GM13977 (cell line): ENCODE measurements at regions not wholly inside any gene's neighbourhood (a gene's known extent, or its start where the extent isn't known, plus 50 kb on each side); places are given as distances from the start of the nearest gene placed in this dataset.

ENCODE experiments used
- DNase-seq: peaks from one replicate; pipeline ENCODE4 v3.0.0; 2012; ENCODE audit warnings: low spot score
- in situ Hi-C: fragments of 300-500 bp; cut with MboI; formaldehyde crosslinking; loops from one replicate; pipeline ENCODE4 v1.12.0; 2022; ENCODE audit warnings: low sequenced_read_pairs, low pct_unique_long_range_greater_than_20kb, mixed read lengths, inconsistent platforms; ENCODE audit not compliant: unreplicated experiment
- TF ChIP-seq, protein P1 (sequence below): IDR thresholded peaks from 2 replicates; pipeline ENCODE4 v1.5.1; 2012; ENCODE audit warnings: mild to moderate bottlenecking, control low read depth; ENCODE audit not compliant: insufficient read depth; ENCODE audit errors: extremely low read depth, missing control alignments

- no peak for DNase-seq
- TF ChIP-seq, protein P1, sequence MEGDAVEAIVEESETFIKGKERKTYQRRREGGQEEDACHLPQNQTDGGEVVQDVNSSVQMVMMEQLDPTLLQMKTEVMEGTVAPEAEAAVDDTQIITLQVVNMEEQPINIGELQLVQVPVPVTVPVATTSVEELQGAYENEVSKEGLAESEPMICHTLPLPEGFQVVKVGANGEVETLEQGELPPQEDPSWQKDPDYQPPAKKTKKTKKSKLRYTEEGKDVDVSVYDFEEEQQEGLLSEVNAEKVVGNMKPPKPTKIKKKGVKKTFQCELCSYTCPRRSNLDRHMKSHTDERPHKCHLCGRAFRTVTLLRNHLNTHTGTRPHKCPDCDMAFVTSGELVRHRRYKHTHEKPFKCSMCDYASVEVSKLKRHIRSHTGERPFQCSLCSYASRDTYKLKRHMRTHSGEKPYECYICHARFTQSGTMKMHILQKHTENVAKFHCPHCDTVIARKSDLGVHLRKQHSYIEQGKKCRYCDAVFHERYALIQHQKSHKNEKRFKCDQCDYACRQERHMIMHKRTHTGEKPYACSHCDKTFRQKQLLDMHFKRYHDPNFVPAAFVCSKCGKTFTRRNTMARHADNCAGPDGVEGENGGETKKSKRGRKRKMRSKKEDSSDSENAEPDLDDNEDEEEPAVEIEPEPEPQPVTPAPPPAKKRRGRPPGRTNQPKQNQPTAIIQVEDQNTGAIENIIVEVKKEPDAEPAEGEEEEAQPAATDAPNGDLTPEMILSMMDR: no peak
- in situ Hi-C loops: no loop called here
Observed at GRCh38 chr7:32314761-32315160, 175.4 kb downstream of the LSM5 start.

- TF ChIP-seq, protein P1: no peak
- DNase-seq: no peak
- in situ Hi-C loops: no loop called here
Observed at GRCh38 chr7:32301427-32301826, 188.8 kb downstream of the LSM5 start.

DNA sequence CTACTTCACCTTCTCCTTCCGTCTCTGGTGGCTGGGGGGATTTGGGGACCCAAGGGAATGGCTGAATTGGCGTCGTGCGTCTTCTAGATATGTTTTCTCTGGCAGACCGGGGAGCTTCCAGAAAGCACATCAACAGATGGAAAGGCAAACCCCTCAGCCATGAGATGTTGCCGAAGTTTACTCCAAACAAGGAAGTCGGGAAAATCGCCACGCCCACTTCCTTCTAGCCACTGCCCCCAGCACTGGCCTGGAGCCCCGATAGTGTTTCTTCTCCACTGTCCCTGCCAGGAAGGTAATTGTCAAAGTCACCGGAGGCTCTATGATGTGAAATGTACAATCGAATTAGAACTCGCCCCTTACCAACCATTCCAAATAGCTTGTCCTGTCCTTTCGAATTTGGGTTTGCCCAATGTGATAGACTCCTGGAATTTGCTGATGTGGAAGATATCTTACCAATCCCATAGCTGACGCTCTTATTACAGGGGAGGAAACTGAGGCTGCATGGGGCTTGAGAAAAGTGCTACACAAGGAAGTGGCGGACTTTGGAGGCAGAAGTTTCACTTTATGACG, 191.0 kb downstream of the LSM5 start:
- no peak for DNase-seq
- in situ Hi-C loops: no loop called here
- TF ChIP-seq, protein P1: no peak

DNA sequence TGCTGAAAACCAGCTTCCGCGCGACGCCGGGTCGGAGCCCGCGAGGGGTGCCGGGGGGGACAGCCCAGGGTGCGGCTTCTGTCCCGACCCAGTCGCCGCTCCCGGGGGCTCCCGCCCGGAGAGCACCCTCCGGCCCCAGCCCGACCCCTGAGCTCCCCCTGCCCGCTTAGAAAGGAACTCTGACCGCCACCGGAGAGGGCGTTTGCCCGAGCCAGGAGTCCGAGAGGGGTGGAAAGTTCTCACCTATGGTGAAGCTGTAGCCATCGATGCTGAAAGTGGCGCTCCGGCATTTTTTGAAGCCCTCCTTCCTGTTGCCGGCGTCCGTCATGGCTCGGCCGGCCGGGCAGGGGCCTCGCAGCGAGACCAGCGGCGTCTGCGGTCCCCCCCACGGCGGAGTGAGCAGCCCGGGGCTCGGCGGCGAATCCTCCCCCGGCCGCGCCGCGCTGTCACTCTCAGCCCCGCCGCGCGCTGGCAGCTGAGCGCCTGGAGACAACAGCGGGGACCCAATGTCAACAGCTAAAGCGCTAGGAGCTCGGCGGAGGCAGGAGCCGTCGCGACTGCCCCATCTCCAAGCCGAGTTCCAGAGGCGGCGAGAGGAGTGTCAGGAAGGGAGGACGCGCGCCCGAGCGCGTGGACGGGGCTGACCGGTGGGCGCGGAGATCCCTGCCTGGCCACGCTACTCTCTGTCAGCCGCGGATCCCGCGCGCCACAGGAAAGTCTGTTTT, 191.6 kb downstream of the LSM5 start:
- TF ChIP-seq, protein P1: no peak
- in situ Hi-C loops: no loop called here
- DNase-seq: no peak

DNA sequence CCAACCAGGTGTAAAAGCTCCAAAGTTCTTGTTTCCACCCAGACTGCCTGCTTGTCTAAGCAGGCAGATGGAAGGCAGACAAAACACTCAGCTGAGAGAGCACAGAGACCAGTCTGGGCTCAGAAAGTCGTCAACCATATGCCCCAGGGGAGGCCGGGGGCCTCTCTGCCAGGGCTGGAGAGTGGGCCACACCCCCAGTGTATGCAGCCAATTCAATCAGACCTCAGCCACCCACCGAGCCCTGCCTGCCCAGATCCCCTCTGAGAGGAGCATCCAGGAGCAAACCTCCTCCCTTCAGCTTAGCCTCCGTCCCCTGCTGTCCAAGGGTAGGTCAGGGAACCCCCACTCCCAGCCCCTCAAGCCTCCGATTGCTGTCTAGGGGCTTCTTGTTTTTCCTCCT, 196.3 kb downstream of the LSM5 start:
- DNase-seq: no peak
- in situ Hi-C loops: no loop called here

DNA sequence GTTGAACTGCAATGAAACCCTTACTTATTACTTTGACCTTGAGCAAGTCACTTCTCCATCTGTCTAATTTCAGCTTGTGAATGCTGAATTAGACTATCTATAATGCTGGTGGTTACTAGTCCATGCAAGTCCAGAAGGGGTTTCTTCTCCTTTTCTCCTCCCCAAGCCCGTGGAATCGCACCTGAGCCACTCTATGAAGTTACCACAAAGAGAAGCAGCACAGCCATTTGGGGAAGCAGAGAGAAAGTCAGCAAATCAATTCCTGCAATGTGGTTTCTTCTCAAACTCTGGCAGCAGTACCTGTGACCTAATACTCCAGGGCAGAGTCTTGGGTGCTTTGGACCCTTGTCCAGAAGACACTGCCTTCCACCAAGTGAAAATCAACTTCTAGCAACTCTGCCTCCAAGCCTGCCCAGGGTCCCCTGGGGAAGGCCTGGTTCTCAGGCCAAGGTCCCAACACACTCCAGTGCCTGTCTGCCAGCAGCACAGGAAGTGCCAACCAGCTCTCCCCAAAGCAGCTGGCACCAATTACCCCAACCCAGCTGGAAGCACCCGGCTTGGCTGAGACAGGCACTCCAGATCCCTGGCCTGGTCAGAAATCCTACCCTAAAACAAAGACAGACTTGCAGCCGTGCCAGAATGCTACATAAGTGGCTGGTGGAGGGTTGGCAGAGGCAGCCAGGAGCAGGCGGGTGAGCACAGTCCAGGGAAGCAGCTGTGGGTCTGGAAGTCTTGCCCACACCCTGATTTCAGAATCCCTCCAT, 200.3 kb downstream of the LSM5 start:
- TF ChIP-seq, protein P1: no peak
- DNase-seq: no peak
- in situ Hi-C loops: no loop called here

More for the DNA sequence above, 196.3 kb downstream of the LSM5 start:
- TF ChIP-seq, protein P1: no peak
